OCI-LY1 (cell line): ENCODE measurements at regions not wholly inside any gene's neighbourhood (a gene's known extent, or its start where the extent isn't known, plus 50 kb on each side); places are given as distances from the start of the nearest gene placed in this dataset.

Experiments used
- H2AFZ ChIP-seq: fragments of 200-600 bp; sonication (generic), shearing (Covaris generic); 2 replicates; pipeline ENCODE4 v1.6.0; 2014; ENCODE audit warnings: antibody characterized with exemption, mild to moderate bottlenecking, low read length
- H3F3A ChIP-seq: fragments of 200-600 bp; sonication (generic), shearing (Covaris generic); 2 replicates; pipeline ENCODE4 v1.6.0; 2014; ENCODE audit warnings: mild to moderate bottlenecking, antibody characterized with exemption, low read length, moderate library complexity; ENCODE audit not compliant: insufficient read depth
- H3K27ac ChIP-seq: fragments of 200-600 bp; sonication (generic); 2 replicates; pipeline ENCODE4 v1.5.1; 2014; ENCODE audit warnings: low read length, mixed run types, mild to moderate bottlenecking, low read depth; ENCODE audit not compliant: poor library complexity, severe bottlenecking
- H3K27me3 ChIP-seq: fragments of 200-600 bp; sonication (generic); 2 replicates; pipeline ENCODE4 v1.6.0; 2014; ENCODE audit warnings: antibody characterized with exemption, mild to moderate bottlenecking, low read length, moderate library complexity; ENCODE audit not compliant: insufficient read depth
- H3K36me3 ChIP-seq: fragments of 200-600 bp; sonication (generic); 2 replicates; pipeline ENCODE4 v1.6.1; 2014; ENCODE audit warnings: mild to moderate bottlenecking, antibody characterized with exemption, low read length, moderate library complexity, mixed read lengths; ENCODE audit not compliant: insufficient read depth
- H3K4me1 ChIP-seq: fragments of 200-600 bp; sonication (generic); 2 replicates; pipeline ENCODE4 v1.5.1; 2014; ENCODE audit warnings: mild to moderate bottlenecking, low read length, moderate library complexity; ENCODE audit not compliant: insufficient read depth, severe bottlenecking
- H3K4me2 ChIP-seq: fragments of 200-600 bp; sonication (generic), shearing (Covaris generic); 2 replicates; pipeline ENCODE4 v1.6.1; 2014; ENCODE audit warnings: low read length
- H3K4me3 ChIP-seq: fragments of 200-600 bp; sonication (generic); 2 replicates; pipeline ENCODE4 v1.5.1; 2014; ENCODE audit warnings: low read length, low read depth, mild to moderate bottlenecking, mixed read lengths; ENCODE audit not compliant: poor library complexity, severe bottlenecking
- H3K79me2 ChIP-seq: fragments of 200-600 bp; shearing (Covaris generic); 2 replicates; pipeline ENCODE4 v1.6.1; 2016; ENCODE audit warnings: mixed run types, low read length, mixed read lengths; ENCODE audit not compliant: insufficient read depth
- H3K9ac ChIP-seq: fragments of 200-600 bp; sonication (generic), shearing (Covaris generic); 2 replicates; pipeline ENCODE4 v1.6.1; 2014; ENCODE audit warnings: mild to moderate bottlenecking, low read length, mixed read lengths
- H3K9me2 ChIP-seq: fragments of 200-600 bp; sonication (generic), shearing (Covaris generic); 2 replicates; pipeline ENCODE4 v1.6.1; 2014; ENCODE audit warnings: low read depth, mild to moderate bottlenecking, low read length, mixed read lengths
- H3K9me3 ChIP-seq: fragments of 200-600 bp; shearing (Covaris generic); 2 replicates; pipeline ENCODE4 v1.6.1; 2014; ENCODE audit warnings: low read length, mixed read lengths
- H4K20me1 ChIP-seq: fragments of 200-600 bp; sonication (generic), shearing (Covaris generic); 2 replicates; pipeline ENCODE4 v1.6.0; 2016; ENCODE audit warnings: mild to moderate bottlenecking, low read length; ENCODE audit not compliant: insufficient read depth
- CTCF ChIP-seq: fragments of 200-600 bp; sonication (generic), shearing (Covaris generic); IDR thresholded peaks from 2 replicates; pipeline ENCODE4 v1.5.1; 2017; ENCODE audit warnings: mild to moderate bottlenecking, antibody characterized with exemption, low read length, moderate library complexity, mixed read lengths
- EZH2 ChIP-seq: fragments of 200-600 bp; sonication (generic), shearing (Covaris generic); IDR thresholded peaks from 2 replicates; pipeline ENCODE4 v1.8.0; 2017; ENCODE audit warnings: borderline replicate concordance, mixed run types, mild to moderate bottlenecking, antibody characterized with exemption, low read length, moderate library complexity, mixed read lengths

- H2AFZ ChIP-seq, result no peak overlapping the region
- no peaks in the 10 kb centered on the region for H3K27me3 ChIP-seq
- no peaks in the 10 kb centered on the region for H4K20me1 ChIP-seq
- no peaks in the 10 kb centered on the region for H3K36me3 ChIP-seq
- no peaks in the 10 kb centered on the region for H3K9me3 ChIP-seq
- no peaks in the 10 kb centered on the region for H3K9me2 ChIP-seq
- no peaks in the 10 kb centered on the region for H3K4me1 ChIP-seq
- H3F3A ChIP-seq, result no peaks in the 10 kb centered on the region
- TF ChIP-seq CTCF, result no peak
- no peak for TF ChIP-seq EZH2
- H3K4me2 ChIP-seq, result no peak overlapping the region
- H3K9ac ChIP-seq, result no peak overlapping the region
- H3K79me2 ChIP-seq, result no peaks in the 10 kb centered on the region
- H3K4me3 ChIP-seq, result no peak overlapping the region
- H3K27ac ChIP-seq, result no peak overlapping the region
These were observed 295.8 kb upstream of the SLC7A11 start for GRCh38 chr4:138537731-138538490.

GRCh38 chr4:138535316-138535715, 293.2 kb upstream of the SLC7A11 start:
- Histone ChIP-seq H3K9ac (no peak overlapping the region), H3F3A (no peaks in the 10 kb centered on the region), H3K4me2 (no peak overlapping the region), H3K36me3 (no peaks in the 10 kb centered on the region), H3K9me3 (no peaks in the 10 kb centered on the region), H2AFZ (no peak overlapping the region), H3K27me3 (no peaks in the 10 kb centered on the region), H3K79me2 (no peaks in the 10 kb centered on the region), H3K4me3 (no peak overlapping the region), H3K4me1 (no peaks in the 10 kb centered on the region), H3K27ac (no peak overlapping the region), H4K20me1 (no peaks in the 10 kb centered on the region), H3K9me2 (no peaks in the 10 kb centered on the region)
- no peak for TF ChIP-seq CTCF
- no peak for TF ChIP-seq EZH2

- Histone ChIP-seq H3K4me3 (no peak overlapping the region), H3K27ac (no peak overlapping the region), H3K4me2 (no peak overlapping the region), H3K4me1 (no peaks in the 10 kb centered on the region), H3F3A (no peaks in the 10 kb centered on the region), H3K79me2 (no peaks in the 10 kb centered on the region), H3K36me3 (no peaks in the 10 kb centered on the region), H3K27me3 (no peaks in the 10 kb centered on the region), H3K9ac (no peak overlapping the region), H3K9me3 (no peaks in the 10 kb centered on the region), H2AFZ (no peak overlapping the region), H4K20me1 (no peaks in the 10 kb centered on the region), H3K9me2 (no peaks in the 10 kb centered on the region)
- TF ChIP-seq EZH2 (no peak), CTCF (peak; percentile 51)
These were observed 280.2 kb upstream of the SLC7A11 start for GRCh38 chr4:138522366-138522765.
